GM23248 (cell line): ENCODE measurements at regions not wholly inside any gene's neighbourhood (a gene's known extent, or its start where the extent isn't known, plus 50 kb on each side); places are given as distances from the start of the nearest gene placed in this dataset.

Source experiments
- EZH2 ChIP-seq: fragments of 200-600 bp; sonication (generic); IDR thresholded peaks from 2 replicates; pipeline ENCODE4 v1.6.1; 2018; ENCODE audit warnings: antibody characterized with exemption, mild to moderate bottlenecking; ENCODE audit not compliant: insufficient read depth, poor library complexity, severe bottlenecking
- EZH2phosphoT487 ChIP-seq: fragments of 200-600 bp; sonication (generic); IDR thresholded peaks from 2 replicates; pipeline ENCODE4 v1.6.1; 2018; ENCODE audit warnings: antibody characterized with exemption, moderate library complexity, mild to moderate bottlenecking, low read depth; ENCODE audit not compliant: insufficient read depth

DNA sequence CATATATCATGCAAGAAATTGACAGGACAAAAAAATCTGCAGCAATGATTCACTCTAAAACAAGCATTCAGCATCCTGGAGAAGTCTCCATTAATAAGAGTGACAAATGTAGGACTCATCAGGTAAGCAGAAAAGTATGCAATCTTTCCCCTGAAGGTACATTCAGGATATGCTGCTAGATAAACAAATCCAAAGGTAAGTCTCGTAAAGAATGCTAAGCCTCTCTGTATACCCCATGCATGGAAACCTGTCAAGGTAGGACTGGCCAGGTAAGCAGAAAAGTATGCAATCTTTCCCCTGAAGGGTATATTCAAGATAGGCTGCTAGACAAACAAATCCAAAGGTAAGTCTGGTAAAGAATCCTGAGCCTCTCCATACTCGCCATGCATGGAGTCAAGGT is 869.9 kb upstream of the AMELY start:
- no peak for TF ChIP-seq EZH2phosphoT487
- no peak for TF ChIP-seq EZH2
